HCT116 (cell line): ENCODE measurements at regions not wholly inside any gene's neighbourhood (a gene's known extent, or its start where the extent isn't known, plus 50 kb on each side); places are given as distances from the start of the nearest gene placed in this dataset.

Source experiments
- ATAC-seq: fragments of 200-7000 bp; cut with Tn5 transposase; 2 replicates; pipeline ENCODE4 v1.9.1; 2020; ENCODE audit warnings: mild to moderate bottlenecking, moderate library complexity
- BruUV-seq: library from RNA; stranded (reverse); fragments of 400-500 nt; replicated peaks from 2 replicates; lab custom pipeline; 2021; lab: Mats Ljungman, UMichigan
- CTCF ChIA-PET: fragments of 300-600 bp; sonication (Branson Sonifier 250); formaldehyde crosslinking; loops from one replicate; lab custom pipeline; 2021; ENCODE audit warnings: antibody characterized with exemption; lab: Charles Lee
- POLR2A ChIA-PET: fragments of 300-600, 350-600 bp; sonication (Branson Sonifier 250); formaldehyde crosslinking; loops from one replicate; lab custom pipeline; 2021; ENCODE audit warnings: antibody characterized with exemption; lab: Charles Lee
- RAD21 ChIA-PET, 2 experiments: fragments of 300-600 bp; sonication (Branson Sonifier 250); formaldehyde crosslinking; loops; one replicate each; lab custom pipeline; 2023; ENCODE audit warnings: low total read pairs in 2 of 2; ENCODE audit not compliant: uncharacterized antibody in 2 of 2, unreplicated experiment in 2 of 2, low non-redundant PET in 1 of 2; lab: Charles Lee
- DNase-seq: peaks from one replicate; pipeline ENCODE4 v3.0.0-alpha.2; 2010; ENCODE audit warnings: low read depth, low spot score
- H2AFZ ChIP-seq: fragments of 200-600 bp; shearing (Covaris generic), sonication (generic); 2 replicates; pipeline ENCODE4 v1.6.1; 2017; ENCODE audit warnings: low read depth, mixed run types, mixed read lengths, antibody characterized with exemption, low read length; ENCODE audit not compliant: poor library complexity, severe bottlenecking
- H3K27ac ChIP-seq: 2 replicates; pipeline ENCODE4 v1.5.1; 2012; ENCODE audit warnings: low read depth, low read length
- H3K27me3 ChIP-seq: fragments of 200-600 bp; sonication (generic); 2 replicates; pipeline ENCODE4 v1.6.1; 2016; ENCODE audit warnings: mixed run types, low read length, mixed read lengths; ENCODE audit not compliant: insufficient read depth
- H3K36me3 ChIP-seq, 2 experiments: fragments of 200-500 bp in 1 of 2; fragments of 200-600 bp in 1 of 2; sonication (Bioruptor generic) in 1 of 2; sonication (generic) in 1 of 2; 2 replicates each; pipeline versions ENCODE4 v1.5.1 to v1.6.1; 2014 to 2016; ENCODE audit warnings: low read length in 2 of 2, inconsistent platforms in 1 of 2, mixed read lengths in 1 of 2, mixed run types in 1 of 2; ENCODE audit not compliant: insufficient read depth in 2 of 2, control insufficient read depth in 1 of 2
- H3K4me1 ChIP-seq, 2 experiments: fragments of 200-600 bp in 1 of 2; sonication (generic) in 1 of 2; 2 replicates each; pipeline versions ENCODE4 v1.5.1 to v1.6.1; 2012 to 2017; ENCODE audit warnings: low read length in 2 of 2, inconsistent platforms in 1 of 2, mild to moderate bottlenecking in 1 of 2, mixed read lengths in 1 of 2, mixed run types in 1 of 2, moderate library complexity in 1 of 2; ENCODE audit not compliant: insufficient read depth in 2 of 2, control insufficient read depth in 1 of 2
- H3K4me2 ChIP-seq: fragments of 200-600 bp; sonication (generic); 2 replicates; pipeline ENCODE4 v1.6.1; 2017; ENCODE audit warnings: mixed run types, low read length, mixed read lengths
- H3K4me3 ChIP-seq, 2 experiments: fragments of 200-600 bp in 1 of 2; sonication (generic) in 1 of 2; replicated peaks in 1 of 2; 2 replicates each; pipeline ENCODE4 v1.5.1; 2011 to 2016; ENCODE audit warnings: low read length in 2 of 2, control low read depth in 1 of 2, low read depth in 1 of 2, mild to moderate bottlenecking in 1 of 2, mixed read lengths in 1 of 2, mixed run types in 1 of 2
- H3K79me2 ChIP-seq: fragments of 200-600 bp; sonication (generic); 2 replicates; pipeline ENCODE4 v1.6.1; 2017; ENCODE audit warnings: mild to moderate bottlenecking, mixed run types, low read length, moderate library complexity, mixed read lengths; ENCODE audit not compliant: insufficient read depth
- H3K9ac ChIP-seq: fragments of 200-600 bp; sonication (generic); 2 replicates; pipeline ENCODE4 v1.6.1; 2016; ENCODE audit warnings: low read length, mixed read lengths
- H3K9me2 ChIP-seq: fragments of 200-600 bp; sonication (generic), shearing (Covaris generic); 2 replicates; pipeline ENCODE4 v1.6.1; 2017; ENCODE audit warnings: mixed run types, mild to moderate bottlenecking, moderate library complexity; ENCODE audit not compliant: insufficient read depth
- H3K9me3 ChIP-seq, 2 experiments: fragments of 200-500 bp in 1 of 2; fragments of 200-600 bp in 1 of 2; sonication (Bioruptor generic) in 1 of 2; sonication (generic) in 1 of 2; 2 replicates each; pipeline ENCODE4 v1.6.1; 2014 to 2017; ENCODE audit warnings: low read length in 2 of 2, mixed read lengths in 2 of 2, inconsistent platforms in 1 of 2, low read depth in 1 of 2, mild to moderate bottlenecking in 1 of 2, mixed run types in 1 of 2, moderate library complexity in 1 of 2; ENCODE audit not compliant: control insufficient read depth in 1 of 2, insufficient read depth in 1 of 2
- H4K20me1 ChIP-seq: fragments of 200-600 bp; sonication (generic), shearing (Covaris generic); 2 replicates; pipeline ENCODE4 v1.6.1; 2017; ENCODE audit warnings: mixed run types, mild to moderate bottlenecking, moderate library complexity; ENCODE audit not compliant: insufficient read depth
- CEBPB ChIP-seq: IDR thresholded peaks from 2 replicates; pipeline ENCODE4 v1.6.1; 2012; ENCODE audit warnings: low read depth
- EZH2phosphoT487 ChIP-seq: fragments of 200-600 bp; IDR thresholded peaks from 2 replicates; pipeline ENCODE4 v1.6.1; 2018; ENCODE audit warnings: antibody characterized with exemption, borderline replicate concordance
- POLR2AphosphoS5 ChIP-seq: IDR thresholded peaks from 2 replicates; pipeline ENCODE4 v1.6.1; 2011; ENCODE audit warnings: mild to moderate bottlenecking, low read depth, low read length, moderate library complexity
- RAD21 ChIP-seq: IDR thresholded peaks from 2 replicates; pipeline ENCODE4 v1.6.1; 2012; ENCODE audit warnings: low read depth, mild to moderate bottlenecking
- SP1 ChIP-seq: IDR thresholded peaks from 2 replicates; pipeline ENCODE4 v1.6.1; 2012; ENCODE audit warnings: low read depth
- SRF ChIP-seq: IDR thresholded peaks from 2 replicates; pipeline ENCODE4 v1.6.1; 2012; ENCODE audit warnings: low read depth
- TCF7L2 ChIP-seq: IDR thresholded peaks from 2 replicates; pipeline ENCODE4 v1.7.0; 2011; ENCODE audit warnings: borderline replicate concordance, inconsistent platforms; ENCODE audit not compliant: insufficient read depth, insufficient read length; ENCODE audit errors: extremely low read depth
- ZNF274 ChIP-seq: fragments of 200-500 bp; sonication (Bioruptor generic); IDR thresholded peaks from 2 replicates; pipeline ENCODE4 v1.6.1; 2014; ENCODE audit warnings: mild to moderate bottlenecking, low read depth, low read length, inconsistent platforms
- intact Hi-C: fragments of 100-400 bp; cut with micrococcal nuclease; formaldehyde crosslinking; loops from 2 replicates; pipeline ENCODE4 v1.10.0; 2022
- TF ChIP-seq, protein P1 (sequence below): IDR thresholded peaks from 2 replicates; pipeline ENCODE4 v1.6.1; 2012
- TF ChIP-seq, protein P2 (sequence below): IDR thresholded peaks from 2 replicates; pipeline ENCODE4 v1.6.1; 2012; ENCODE audit warnings: low read depth

DNA sequence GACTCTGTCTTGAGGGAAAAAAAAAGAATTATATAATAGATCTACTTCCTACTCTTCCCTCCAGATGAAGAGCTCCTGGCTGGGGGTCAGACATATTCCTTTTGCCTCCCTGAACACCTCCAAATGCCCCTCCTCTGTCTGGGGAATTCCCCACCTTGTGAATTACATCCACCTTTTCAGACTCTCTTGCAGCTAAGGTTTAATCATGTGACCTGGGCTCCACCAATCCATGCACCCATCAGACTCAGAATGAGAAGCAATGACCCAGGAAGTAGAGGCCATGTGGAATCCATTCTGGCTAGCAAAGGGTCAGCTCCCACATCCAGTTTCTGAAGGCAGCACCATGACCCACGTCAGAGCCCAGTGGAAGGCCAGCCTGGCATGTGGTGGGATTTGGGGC, 93.6 kb upstream of the CUX1 start:
- H3K9me2 ChIP-seq: no peaks in the 10 kb centered on the region
- H3K27me3 ChIP-seq: no peaks in the 10 kb centered on the region
- RAD21 ChIA-PET: no interaction called here
- H3K4me1 ChIP-seq: peaks cover 2 to 5% of the 10 kb centered on the region in 2 experiments
- no peaks in the 10 kb centered on the region for H3K36me3 ChIP-seq
- no peaks in the 10 kb centered on the region for H3K79me2 ChIP-seq
- no peak overlapping the region for H2AFZ ChIP-seq
- H3K4me2 ChIP-seq: no peak overlapping the region
- ATAC-seq: no peak
- no peak overlapping the region for H3K9ac ChIP-seq
- no peak for DNase-seq
- no peak overlapping the region for H3K4me3 ChIP-seq
- no TSS peak for BruUV-seq
- CTCF ChIA-PET: no interaction called here
- TF ChIP-seq TCF7L2 (no peak), EZH2phosphoT487 (no peak), CEBPB (no peak), ZNF274 (no peak), POLR2AphosphoS5 (no peak), SRF (no peak), SP1 (no peak), RAD21 (no peak)
- TF ChIP-seq, protein P1, sequence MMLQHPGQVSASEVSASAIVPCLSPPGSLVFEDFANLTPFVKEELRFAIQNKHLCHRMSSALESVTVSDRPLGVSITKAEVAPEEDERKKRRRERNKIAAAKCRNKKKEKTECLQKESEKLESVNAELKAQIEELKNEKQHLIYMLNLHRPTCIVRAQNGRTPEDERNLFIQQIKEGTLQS: no peak
- TF ChIP-seq, protein P2, sequence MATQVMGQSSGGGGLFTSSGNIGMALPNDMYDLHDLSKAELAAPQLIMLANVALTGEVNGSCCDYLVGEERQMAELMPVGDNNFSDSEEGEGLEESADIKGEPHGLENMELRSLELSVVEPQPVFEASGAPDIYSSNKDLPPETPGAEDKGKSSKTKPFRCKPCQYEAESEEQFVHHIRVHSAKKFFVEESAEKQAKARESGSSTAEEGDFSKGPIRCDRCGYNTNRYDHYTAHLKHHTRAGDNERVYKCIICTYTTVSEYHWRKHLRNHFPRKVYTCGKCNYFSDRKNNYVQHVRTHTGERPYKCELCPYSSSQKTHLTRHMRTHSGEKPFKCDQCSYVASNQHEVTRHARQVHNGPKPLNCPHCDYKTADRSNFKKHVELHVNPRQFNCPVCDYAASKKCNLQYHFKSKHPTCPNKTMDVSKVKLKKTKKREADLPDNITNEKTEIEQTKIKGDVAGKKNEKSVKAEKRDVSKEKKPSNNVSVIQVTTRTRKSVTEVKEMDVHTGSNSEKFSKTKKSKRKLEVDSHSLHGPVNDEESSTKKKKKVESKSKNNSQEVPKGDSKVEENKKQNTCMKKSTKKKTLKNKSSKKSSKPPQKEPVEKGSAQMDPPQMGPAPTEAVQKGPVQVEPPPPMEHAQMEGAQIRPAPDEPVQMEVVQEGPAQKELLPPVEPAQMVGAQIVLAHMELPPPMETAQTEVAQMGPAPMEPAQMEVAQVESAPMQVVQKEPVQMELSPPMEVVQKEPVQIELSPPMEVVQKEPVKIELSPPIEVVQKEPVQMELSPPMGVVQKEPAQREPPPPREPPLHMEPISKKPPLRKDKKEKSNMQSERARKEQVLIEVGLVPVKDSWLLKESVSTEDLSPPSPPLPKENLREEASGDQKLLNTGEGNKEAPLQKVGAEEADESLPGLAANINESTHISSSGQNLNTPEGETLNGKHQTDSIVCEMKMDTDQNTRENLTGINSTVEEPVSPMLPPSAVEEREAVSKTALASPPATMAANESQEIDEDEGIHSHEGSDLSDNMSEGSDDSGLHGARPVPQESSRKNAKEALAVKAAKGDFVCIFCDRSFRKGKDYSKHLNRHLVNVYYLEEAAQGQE: no peak
- TF ChIP-seq, all 23 proteins: peak for 0
- Histone ChIP-seq H3K27ac (no peak overlapping the region), H3K9me3 (no peaks in the 10 kb centered on the region), H4K20me1 (no peaks in the 10 kb centered on the region)
- POLR2A ChIA-PET: no interaction called here
- intact Hi-C loops: no loop called here
